HG03103 (cell line): ENCODE measurements at regions not wholly inside any gene's neighbourhood (a gene's known extent, or its start where the extent isn't known, plus 50 kb on each side); places are given as distances from the start of the nearest gene placed in this dataset.
A peak's percentile ranks its signal among the peaks of the same experiment; 100 is the strongest.
"Not testable (repeated sequence)": the region's sequence is repeated elsewhere in the genome, so short reads cannot be mapped to it uniquely, and the experiment has no call there.

ENCODE experiments used
- ATAC-seq: cut with Tn5 transposase; IDR thresholded peaks from one replicate; pipeline ENCODE4 v1.9.1; 2021; ENCODE audit warnings: low read depth; ENCODE audit not compliant: unreplicated experiment

DNA sequence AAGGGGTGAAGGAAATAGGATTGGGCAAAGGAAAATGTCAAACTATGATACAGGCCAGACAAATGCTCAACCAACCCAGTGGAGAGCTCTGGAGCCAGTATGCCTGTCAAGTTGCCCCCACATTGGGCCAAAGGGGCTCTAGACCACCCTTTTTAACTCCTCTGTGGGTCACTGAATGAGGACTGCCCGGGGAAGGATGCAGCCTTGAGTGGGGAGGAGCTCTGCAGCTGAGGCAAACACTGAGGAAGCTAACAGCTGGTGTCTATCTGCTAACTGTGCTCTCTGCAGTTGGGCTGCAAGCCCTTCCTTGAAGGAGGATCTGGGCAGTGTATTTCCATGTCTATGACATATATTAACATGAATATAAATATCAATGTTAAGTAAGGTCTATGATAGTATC is 98.4 kb upstream of the PRSS16 start:
- no peak for ATAC-seq

DNA sequence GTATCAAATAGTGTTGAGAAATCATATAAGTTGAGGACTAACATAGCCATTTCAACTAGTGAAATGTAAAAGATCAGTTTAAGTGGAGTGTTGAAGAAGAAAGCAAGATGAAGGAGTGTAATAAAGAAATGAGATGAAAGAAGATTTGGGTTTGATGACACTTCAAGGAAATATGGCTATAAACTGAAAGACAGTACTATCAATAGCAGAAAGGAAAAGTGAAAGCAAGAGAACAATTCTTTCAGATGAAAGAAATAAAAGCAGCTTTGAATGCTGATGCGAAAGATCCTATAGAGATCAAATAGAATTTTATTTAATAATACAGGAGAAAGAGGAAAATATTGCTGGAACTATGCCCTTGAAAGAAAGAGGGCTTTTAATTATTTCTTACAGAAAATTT is 92.8 kb upstream of the PRSS16 start:
- ATAC-seq: no peak

DNA sequence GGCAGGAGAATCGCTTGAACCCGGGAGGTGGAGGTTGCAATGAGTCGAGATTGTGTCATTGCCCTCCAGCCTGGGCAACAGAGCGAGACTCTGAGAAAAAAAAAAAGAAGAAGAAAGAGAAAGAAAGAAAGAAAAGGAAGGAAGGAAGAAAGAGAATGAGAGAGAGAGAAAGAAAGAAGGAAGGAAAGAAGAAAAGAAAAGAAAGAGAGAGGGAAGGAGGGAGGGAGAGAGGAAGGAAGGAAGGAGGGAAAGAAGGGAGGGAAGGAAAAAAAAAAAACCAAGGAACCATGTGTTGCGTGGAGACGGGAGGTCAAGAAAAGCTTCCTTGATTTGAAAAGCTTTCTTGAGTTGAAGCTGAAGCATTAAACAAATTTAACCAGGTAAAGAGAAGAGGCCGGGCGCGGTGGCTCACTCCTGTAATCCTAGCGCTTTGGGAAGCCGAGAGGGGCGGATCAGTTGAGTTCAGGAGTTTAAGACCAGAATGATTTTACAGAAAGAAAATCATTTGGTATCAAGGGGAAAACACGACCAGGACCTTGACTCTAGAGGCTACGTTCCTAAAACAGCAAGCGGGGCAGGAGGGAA is 90.5 kb upstream of the PRSS16 start:
- ATAC-seq: no peak

DNA sequence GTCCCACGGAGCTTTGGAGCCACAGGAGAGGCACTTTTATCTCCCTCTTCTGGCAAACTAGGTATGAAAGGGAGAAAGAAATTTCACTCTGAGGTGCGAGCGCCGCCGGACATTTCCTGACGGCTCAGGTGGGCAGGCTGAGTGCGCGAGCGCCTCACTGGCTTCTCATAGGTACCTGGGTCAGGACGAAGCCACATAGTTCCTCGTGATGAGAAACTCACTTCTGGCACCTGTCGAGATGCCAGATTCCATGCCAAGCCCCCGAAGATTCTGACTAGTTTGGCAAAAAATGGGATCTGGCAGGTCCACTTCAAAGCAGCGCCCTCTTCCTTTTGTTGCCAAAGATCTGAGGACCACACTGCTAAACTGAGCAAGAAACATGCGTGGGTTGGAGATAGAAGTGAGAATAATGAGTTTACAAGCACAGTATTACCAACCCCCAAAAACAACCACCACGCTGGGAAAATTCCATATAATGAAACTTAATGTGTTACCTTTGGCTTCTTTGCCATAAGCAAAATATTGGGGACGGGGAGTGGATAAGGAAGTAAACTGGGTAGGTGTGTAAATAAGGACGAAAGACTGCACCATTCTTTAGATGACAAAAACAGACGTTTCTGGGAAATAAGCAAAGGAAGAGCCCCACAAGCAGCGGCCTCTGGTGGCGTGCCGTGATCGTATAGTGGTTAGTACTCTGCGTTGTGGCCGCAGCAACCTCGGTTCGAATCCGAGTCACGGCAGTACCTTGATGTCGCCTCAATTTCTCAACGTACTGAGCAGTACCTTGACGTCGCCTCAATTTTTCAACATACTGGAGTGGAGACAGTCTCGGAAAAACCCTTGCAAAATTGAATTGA is 89.8 kb upstream of the PRSS16 start:
- no peak for ATAC-seq

DNA sequence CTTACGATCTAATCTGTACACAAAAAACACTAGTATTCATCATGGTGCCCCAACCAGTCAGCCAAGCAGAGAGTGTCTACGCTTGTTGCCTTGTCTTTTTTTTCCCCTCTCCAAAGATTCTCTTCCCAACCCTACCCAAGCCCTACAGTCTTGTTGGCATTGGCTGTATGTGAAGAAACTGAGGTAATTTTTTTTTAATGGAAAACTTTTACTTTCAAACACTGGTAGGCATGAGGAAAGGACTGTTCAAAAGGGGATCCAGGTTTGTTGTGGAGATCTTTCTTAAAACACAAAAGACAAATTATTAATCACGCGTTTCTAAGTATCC is 89.2 kb upstream of the PRSS16 start:
- ATAC-seq: no peak

DNA sequence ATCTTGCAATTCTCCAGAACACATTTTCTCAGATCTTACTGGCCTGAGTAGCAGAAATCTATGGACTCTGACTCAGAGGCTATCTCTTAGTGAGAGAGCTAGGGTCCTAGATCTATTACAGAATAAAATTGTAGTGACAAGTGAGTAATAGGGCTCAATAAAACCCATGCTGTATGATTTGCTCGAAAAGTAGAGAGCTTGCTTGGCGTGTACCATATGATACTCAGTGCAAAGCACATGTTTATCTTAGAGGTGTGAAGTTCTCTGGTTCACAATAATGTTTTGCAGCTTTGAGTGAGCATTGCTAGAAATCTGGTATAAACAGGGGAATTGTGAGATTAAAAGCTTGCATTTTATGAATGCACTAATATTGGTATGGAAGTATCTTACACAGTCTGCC is 87.8 kb upstream of the PRSS16 start:
- ATAC-seq: no peak

DNA sequence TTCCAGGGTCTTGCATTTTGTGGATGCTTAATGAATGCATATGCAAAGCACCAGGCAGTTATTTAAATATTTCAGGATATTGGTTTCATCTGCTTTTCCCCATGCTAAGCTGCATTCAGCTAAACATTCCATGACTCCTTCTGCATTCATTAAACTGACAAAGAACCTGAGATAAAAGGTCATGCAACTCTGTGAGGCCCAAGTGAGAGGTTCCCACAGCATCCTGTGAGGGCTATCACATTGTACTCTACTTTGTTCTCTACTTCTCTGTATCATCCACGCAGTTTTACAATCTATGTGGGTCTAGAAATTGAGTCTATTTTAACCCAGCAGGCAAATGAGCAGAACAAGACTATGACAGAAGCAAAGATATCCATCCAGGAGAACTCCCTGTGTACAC is 86.4 kb upstream of the PRSS16 start:
- ATAC-seq: no peak

DNA sequence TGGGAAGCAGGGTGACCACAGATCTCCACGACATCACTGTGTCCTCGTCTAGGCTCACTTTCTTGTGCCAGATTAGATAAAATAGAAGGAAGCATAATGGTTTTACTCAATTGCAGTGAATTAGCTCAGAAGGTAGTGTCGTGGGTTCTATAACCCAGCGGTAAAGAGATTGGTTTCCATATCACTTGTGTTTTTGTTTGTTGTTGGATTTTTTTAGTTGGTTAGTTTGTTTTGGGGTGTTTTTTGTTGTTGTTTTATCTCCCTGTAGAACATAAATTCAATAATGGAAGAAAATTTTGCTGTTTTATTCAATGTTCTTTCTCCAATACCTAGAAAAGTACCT is 85.9 kb upstream of the PRSS16 start:
- no peak for ATAC-seq

DNA sequence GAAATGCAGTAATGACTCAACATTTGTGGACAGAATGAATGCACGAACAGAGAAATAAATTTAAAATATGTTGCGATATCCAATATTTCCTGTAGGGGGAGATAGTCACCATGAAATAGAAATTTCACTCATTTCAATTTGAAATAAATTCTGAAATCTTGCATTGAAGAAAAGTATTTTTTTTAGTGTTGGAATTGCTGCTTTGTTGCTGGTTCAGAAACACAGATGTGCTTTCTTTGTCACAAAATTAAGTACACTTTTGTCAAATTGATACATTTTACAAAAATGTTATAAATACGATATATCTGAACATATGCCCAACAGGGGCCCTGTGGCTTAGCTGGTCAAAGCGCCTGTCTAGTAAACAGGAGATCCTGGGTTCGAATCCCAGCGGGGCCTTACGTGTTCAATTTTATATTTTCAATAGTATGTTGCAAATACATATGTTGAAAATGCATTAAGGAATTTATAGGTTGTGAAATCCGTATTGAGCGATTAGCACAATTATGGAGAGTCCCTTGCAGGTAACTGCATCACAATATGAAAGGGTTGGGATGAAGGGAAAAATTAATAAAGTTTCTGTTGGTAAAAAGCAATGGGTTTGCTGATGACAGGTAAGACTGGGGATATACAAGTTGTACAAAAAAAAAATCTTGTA is 85.4 kb upstream of the PRSS16 start:
- ATAC-seq: no peak

DNA sequence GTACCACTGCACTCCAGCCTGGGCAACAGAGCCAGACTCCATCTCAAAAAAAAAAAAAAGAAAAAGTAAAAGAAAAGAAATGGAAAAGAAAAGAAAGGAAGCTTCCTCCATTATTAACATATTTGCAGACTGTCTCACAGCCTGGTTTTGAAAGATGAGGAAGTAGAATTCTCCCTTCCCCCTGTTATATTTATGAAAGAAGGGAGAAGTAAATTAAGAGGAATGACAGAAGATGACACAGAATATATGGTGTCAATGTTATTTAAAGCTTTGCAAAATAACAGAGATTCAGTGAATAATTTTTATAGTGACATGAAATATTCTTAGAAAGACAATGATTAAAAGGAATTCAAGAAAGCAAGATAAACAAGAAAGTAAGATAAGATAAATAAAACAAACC is 83.7 kb upstream of the PRSS16 start:
- no peak for ATAC-seq

DNA sequence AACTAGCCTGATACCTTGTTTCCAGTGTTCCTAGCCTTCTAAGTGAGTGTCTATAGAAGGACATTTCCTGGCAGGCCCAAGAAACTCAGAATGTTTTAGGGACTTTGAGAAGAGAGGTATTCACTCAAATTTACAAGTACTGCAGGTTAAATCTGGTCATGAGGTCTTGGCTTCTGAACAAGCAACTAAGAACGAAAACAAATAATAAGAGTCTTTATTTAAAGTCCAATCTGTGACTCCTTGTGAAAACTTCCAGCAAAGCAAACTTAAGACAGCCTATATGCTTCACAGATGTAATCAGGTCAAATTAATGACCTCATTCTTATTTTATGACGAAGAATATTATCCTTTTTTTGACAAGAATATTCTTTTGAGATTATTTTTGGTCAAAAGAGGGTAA is 79.4 kb upstream of the PRSS16 start:
- ATAC-seq: no peak

DNA sequence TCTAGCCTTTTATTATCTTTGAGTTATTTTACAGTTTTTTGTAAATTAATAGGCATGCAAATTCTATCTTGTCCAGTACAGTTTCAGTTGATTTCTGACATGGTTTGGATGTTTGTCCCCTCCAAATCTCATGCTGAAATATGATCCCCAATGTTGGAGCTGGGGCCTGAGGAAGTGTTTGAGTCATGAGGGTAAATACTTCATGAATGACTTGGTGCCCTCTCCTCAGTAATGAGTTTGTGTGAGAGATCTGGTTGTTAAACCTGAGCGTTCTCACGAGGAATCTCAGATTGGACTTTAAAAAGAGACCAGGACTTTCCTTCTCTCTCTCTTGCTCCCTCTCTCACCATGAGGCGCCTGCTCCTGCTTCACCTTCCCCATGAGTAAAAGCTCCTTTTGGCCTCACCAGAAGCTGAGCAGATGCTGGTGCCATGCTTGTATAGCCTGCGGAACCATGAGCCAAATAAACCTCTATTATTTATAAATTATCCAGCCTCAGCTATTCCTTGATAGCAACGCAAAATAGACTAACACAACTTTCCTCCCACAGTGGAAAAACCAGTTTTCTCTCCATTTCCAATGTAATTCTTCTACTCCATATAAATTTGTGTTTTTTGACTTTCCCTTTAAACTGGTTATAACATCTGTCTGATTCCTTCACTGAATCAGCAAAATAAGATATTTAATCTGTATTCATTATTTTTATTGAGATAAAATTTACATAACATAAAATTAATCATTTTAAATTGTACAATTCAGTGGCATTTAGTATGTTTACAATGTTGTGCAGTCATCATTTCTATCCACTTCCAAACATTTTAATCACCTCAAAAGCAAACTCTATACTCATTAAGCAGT is 78.7 kb upstream of the PRSS16 start:
- no peak for ATAC-seq

DNA sequence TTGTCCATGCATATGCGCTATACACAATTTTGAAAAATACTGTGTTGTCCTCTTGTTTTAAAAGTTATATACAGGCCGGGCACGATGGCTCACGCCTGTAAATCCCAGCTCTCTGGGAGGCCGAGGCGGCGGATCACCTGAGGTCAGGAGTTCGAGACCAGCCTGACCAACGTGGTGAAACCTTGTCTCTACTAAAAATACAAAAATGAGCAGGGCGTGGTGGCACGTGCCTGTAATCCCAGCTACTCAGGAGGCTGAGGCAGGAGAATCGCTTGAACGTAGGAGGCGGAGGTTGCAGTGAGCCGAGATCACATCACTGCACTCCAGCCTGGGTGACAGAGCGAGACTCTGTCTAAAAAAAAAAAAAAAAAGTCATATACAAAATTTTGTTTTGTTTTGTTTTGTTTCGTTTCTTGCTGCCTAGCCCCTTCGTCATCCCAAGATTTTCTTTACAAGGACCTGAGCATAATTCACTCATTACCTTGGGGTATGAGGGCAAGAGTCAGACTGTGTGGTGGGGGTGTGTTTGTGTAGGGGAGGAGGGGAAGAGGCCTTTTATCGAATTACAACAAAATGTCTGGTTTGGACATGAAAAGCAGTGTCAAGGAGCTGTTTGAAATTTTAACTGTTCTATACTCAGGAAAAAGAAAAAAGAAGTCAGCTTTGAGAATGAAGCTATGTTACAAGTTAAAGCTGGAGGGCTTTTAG is 74.8 kb upstream of the PRSS16 start:
- ATAC-seq: not testable (repeated sequence)

DNA sequence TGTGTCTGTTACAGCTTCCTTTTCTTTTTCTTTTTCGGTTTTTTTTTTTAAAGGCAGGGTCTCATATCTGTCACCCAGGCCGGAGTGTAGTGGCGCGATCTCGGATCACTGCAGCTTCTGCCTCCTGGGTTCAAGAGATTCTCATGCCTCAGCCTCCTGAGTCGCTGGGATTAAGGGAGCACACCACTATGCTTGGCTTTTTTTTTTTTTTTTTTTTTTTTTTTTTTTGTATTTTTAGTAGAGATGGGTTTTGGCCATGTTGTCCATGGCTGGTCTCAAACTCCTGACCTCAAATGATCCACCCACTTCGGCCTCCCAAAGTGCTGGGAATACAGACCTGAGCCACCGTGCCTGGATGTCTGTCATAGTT is 74.3 kb upstream of the PRSS16 start:
- not testable (repeated sequence) for ATAC-seq

DNA sequence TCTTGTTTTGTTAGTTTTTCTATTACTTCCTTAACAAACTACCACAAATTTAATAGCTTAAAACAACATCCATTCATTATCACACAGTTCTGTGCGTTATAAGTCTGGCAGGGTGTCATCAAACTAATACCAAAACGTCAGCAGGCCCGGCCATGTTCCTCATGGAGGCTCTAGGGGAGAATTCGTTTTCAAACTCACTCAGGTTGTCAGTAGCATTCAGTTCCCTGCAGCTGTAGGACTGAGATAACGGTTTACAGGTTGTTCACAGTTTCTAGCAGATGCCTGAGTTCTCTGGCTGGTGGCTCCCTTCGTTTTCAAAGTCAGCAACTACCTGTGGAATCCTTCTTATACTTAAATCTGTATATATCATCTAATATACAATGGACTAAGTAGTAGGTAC is 72.5 kb upstream of the PRSS16 start:
- no peak for ATAC-seq

DNA sequence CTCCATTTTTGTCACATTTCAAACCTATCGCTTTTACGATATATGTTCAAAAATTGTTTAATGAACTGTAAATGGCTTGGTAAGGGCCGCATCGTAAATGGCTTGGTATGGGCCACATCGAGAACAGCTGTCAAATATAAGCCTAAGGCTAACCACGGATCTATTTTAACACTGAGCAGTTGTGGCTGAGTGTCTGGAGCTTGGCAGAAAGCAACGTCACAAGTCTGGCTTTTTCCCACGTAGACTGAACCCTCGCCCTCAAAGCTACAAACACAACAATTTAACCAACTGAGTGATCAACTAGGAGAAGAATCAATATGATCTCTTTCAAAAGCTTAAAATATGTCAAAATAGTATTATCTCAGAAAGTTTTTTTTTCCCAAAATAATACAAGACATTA is 71.4 kb upstream of the PRSS16 start:
- no peak for ATAC-seq

DNA sequence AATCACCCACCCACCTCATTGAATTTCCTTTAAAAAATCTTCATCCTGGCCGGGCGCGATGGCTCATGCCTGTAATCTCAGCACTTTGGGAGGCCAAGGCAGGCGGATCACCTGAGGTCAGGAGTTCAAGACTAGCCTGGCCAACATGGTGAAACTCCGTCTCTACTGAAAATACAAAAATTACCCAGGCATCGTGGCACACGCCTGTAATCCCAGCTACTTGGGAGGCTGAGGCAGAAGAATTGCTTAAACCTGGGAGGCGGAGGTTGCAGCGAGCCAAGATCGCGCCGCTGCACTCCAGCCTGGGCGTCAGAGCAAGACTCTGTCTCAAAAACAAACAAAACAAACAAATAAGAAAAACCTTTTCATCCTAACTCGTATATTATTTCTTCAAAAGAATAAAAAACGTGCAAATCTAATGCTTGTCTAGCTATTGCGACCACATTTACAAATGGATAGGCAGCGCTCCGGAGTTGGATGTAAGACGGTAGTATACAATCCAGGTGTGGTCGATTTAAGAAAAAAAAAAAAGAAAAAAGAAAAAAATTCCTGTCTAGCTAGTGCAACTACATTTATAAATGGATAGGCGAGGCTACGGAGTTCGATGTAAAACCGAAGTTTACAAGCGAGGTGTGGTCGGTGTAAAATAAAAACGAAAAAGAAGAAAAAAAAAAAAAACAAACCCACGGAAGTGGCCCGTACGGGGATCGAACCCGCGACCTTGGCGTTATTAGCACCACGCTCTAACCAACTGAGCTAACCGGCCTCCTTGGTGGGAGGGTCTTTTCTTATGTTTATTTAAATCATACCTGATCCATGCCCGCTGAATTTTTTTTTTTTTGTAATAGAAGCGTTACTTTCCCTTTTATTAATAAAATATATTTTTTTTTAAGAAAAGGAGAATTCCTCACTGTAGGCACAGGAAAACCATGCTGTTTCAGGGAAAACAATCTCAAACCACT is 70.7 kb upstream of the PRSS16 start:
- ATAC-seq: no peak

DNA sequence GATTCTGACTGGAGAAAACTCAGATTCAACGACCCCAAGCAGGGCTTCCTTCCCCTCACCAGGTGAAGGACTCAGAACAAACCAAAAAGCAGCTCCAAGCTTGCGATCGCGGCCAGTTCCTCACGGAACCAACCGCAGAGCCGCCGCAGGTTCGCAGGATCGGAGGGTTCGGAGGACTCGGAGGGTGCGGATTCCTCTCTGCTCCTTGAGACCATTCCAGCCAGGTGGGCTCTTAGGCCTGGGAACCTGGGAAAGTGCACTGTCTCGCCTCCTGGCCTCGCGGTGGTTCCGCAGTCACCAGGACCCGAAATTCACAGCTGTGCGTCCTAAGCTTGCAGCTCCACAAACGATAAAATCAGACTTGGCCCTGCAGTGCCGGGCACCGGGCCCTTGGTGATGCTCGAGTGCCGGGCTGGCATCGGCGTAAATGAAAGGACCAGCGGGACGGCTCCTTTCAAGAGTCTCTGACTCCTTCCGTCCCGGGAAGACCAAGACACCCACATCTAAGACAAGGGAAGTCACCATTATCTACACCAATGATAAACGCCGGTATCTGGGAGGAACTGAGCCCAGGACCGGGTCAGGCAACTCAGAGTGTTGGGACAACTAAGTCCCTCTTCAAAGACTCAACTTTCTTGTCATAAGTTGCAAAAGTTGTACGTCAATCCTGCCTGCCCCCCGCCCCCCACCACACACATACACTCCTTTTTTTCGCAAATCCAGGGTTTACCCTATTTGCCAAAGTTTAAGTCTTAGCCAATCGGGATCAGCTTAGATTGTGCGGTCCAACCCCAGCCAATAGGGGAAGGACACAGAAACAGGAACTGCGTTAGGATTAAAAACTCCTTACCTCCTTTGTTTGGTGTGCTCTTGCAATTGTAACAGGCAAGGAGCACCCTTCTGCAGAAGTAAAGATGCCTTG is 69.8 kb upstream of the PRSS16 start:
- ATAC-seq: peak; percentile 64

DNA sequence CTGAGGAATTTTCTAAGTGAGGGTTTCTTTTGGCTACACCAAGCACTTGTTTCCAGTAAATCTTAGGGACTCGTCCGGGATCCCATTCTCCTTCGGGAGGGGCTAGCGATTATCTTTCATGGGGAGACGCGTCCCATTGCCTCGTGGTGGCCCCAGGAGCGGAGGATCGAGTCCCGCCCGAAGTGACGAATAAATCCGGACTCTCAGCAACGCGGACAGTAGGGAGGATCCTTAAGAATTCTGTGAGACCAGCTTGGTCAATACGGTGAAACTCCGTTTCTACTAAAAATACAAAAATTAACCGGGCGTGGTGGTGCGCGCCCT is 69.1 kb upstream of the PRSS16 start:
- no peak for ATAC-seq
